22Rv1 (cell line): ENCODE measurements at regions not wholly inside any gene's neighbourhood (a gene's known extent, or its start where the extent isn't known, plus 50 kb on each side); places are given as distances from the start of the nearest gene placed in this dataset.

Experiments used
- ZFX ChIP-seq: fragments of 450-650 bp; IDR thresholded peaks from 2 replicates; pipeline ENCODE4 v1.6.1; 2017; ENCODE audit warnings: antibody characterized with exemption, borderline replicate concordance
- TF ChIP-seq, protein P1 (sequence below): fragments of 450-650 bp; IDR thresholded peaks from 2 replicates; pipeline ENCODE4 v1.5.1; 2017; ENCODE audit warnings: mild to moderate bottlenecking

DNA sequence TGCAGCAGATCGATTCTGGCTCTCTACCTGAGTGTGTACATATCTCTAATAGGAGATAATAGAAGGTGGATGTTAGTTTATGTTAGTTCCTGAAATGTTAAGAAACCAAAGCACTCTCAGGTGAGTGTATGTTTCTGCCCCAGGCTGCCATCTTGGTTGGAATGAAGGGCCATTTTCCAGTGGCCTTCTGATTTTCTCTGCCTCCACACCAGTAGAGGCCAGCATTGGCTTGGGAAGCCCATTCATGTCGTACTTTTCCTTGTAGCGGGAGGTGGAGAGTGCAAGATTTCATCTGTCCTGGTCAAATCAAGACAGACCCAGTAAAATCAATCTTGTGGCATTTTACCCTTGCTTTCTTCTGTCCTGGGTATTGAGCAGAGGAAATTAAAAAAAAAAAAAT lies 91.0 kb downstream of the GAS1 start:
- no peak for TF ChIP-seq ZFX
- TF ChIP-seq, protein P1, sequence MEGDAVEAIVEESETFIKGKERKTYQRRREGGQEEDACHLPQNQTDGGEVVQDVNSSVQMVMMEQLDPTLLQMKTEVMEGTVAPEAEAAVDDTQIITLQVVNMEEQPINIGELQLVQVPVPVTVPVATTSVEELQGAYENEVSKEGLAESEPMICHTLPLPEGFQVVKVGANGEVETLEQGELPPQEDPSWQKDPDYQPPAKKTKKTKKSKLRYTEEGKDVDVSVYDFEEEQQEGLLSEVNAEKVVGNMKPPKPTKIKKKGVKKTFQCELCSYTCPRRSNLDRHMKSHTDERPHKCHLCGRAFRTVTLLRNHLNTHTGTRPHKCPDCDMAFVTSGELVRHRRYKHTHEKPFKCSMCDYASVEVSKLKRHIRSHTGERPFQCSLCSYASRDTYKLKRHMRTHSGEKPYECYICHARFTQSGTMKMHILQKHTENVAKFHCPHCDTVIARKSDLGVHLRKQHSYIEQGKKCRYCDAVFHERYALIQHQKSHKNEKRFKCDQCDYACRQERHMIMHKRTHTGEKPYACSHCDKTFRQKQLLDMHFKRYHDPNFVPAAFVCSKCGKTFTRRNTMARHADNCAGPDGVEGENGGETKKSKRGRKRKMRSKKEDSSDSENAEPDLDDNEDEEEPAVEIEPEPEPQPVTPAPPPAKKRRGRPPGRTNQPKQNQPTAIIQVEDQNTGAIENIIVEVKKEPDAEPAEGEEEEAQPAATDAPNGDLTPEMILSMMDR = no peak
